Ishikawa (cell line): ENCODE measurements at regions not wholly inside any gene's neighbourhood (a gene's known extent, or its start where the extent isn't known, plus 50 kb on each side); places are given as distances from the start of the nearest gene placed in this dataset.

ENCODE experiments used
- EGR1 ChIP-seq: IDR thresholded peaks from 2 replicates; pipeline ENCODE4 v1.6.1; 2012
- EP300 ChIP-seq: IDR thresholded peaks from 2 replicates; pipeline ENCODE4 v1.6.1; 2012; ENCODE audit warnings: borderline replicate concordance
- TF ChIP-seq, protein P1 (sequence below): IDR thresholded peaks from 2 replicates; pipeline ENCODE4 v1.6.1; 2012

DNA sequence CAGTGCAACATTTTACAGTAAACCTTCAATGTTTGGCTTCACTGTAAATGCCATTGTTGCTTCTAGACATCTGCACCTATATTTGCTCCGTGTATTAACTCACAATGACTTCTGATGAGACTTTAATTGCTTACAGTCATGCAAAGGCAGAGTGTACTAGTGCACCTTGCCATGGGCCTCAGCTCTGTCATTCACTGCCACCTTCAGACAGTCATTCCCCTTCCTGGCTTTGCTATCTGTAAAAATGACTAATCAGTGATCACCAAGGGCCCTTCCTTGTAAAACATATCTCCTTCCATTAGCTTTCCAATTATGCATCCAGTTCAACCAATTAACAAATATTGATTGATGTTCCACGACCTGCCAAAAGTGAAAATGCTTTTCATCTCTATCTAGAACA is 120.3 kb downstream of the ARRDC4 start:
- TF ChIP-seq EP300 (no peak), EGR1 (no peak)
- TF ChIP-seq, protein P1, sequence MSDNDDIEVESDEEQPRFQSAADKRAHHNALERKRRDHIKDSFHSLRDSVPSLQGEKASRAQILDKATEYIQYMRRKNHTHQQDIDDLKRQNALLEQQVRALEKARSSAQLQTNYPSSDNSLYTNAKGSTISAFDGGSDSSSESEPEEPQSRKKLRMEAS = no peak
